ENCODE measurements at regions not wholly inside any gene's neighbourhood (a gene's known extent, or its start where the extent isn't known, plus 50 kb on each side); places are given as distances from the start of the nearest gene placed in this dataset.

- 97% methylated on average over 5 of the region's 5 CpGs for WGBS (ENCODE audit: low lambda C conversion rate)
- H3K27ac ChIP-seq (ENCODE audit: low read depth in 2 of 2, low read length in 1 of 2), result no peak overlapping the region
- peaks cover 0 to 7% of the 10 kb centered on the region in 2 experiments for H3K36me3 ChIP-seq (replicated peaks in 1 of 2; ENCODE audit: control insufficient read depth in 1 of 2, insufficient read depth in 2 of 2, low read length in 1 of 2)
- H3K4me1 ChIP-seq (ENCODE audit: control insufficient read depth in 1 of 2, insufficient read depth in 2 of 2, low read depth in 1 of 2, low read length in 1 of 2), result peaks cover 0 to 2% of the 10 kb centered on the region in 2 experiments; a peak in 2 of 4 replicates
- no peak overlapping the region for H2AFZ ChIP-seq (ENCODE audit: low read depth)
- CTCF ChIA-PET, result interaction anchor here (0.9 kb wide), 1 partner anchor 42 kb away, joined by 3 read pairs; no protein-coding TSS in a partner anchor
- H3K9me2 ChIP-seq, result no peaks in the 10 kb centered on the region
- no peaks in the 10 kb centered on the region for H3K27me3 ChIP-seq (ENCODE audit: insufficient read depth)
- POLR2A ChIA-PET, result no interaction called here
- H3K79me2 ChIP-seq (ENCODE audit: insufficient read depth), result peaks cover 68% of the 10 kb centered on the region
- H3K4me3 ChIP-seq (ENCODE audit: low read depth in 2 of 2, low read length in 1 of 2), result no peak overlapping the region
- H3K9me3 ChIP-seq, result no peaks in the 10 kb centered on the region
- no peak overlapping the region for H3K9ac ChIP-seq
- H4K20me1 ChIP-seq (ENCODE audit: insufficient read depth), result 0 out of 2 replicates have a peak, but pooled peaks cover 8% of the 10 kb centered on the region
- DNase-seq, result no peak
- peaks cover 4% of the 10 kb centered on the region for H3F3A ChIP-seq (replicated peaks; ENCODE audit: insufficient read depth)
- H3K4me2 ChIP-seq, result no peak overlapping the region
- TF ChIP-seq CTCF (IDR thresholded peaks at IDR 0.05), result no peak
- TF ChIP-seq PBX3 (IDR thresholded peaks at IDR 0.05), result no peak
- TF ChIP-seq GABPA (IDR thresholded peaks at IDR 0.05; ENCODE audit: low read depth), result no peak
- TF ChIP-seq POLR2AphosphoS5 (IDR thresholded peaks at IDR 0.05; ENCODE audit: low read depth, low read length), result no peak
- TF ChIP-seq RAD21 (IDR thresholded peaks at IDR 0.05; ENCODE audit: low read length), result no peak
- TF ChIP-seq YY1 (IDR thresholded peaks at IDR 0.05; ENCODE audit: low read depth), result no peak
- no peak for TF ChIP-seq CHD2 (IDR thresholded peaks at IDR 0.05; ENCODE audit: low read length, partially characterized antibody)
- no peak for TF ChIP-seq EZH2phosphoT487 (IDR thresholded peaks at IDR 0.05; ENCODE audit: borderline replicate concordance, low read depth)
- TF ChIP-seq RFX5 (IDR thresholded peaks at IDR 0.05; ENCODE audit: low read length), result no peak
Measured at GRCh38 chr3:11706604-11707003, 62.9 kb upstream of the VGLL4 start.

GRCh38 chr3:11705049-11705448, 61.3 kb upstream of the VGLL4 start:
- Histone ChIP-seq H3K4me1 (ENCODE audit: control insufficient read depth in 1 of 2, insufficient read depth in 2 of 2, low read depth in 1 of 2, low read length in 1 of 2) (peaks cover 0 to 2% of the 10 kb centered on the region in 2 experiments; a peak in 2 of 4 replicates), H3F3A (replicated peaks; ENCODE audit: insufficient read depth) (peaks cover 4% of the 10 kb centered on the region), H3K9me2 (no peaks in the 10 kb centered on the region), H3K36me3 (replicated peaks in 1 of 2; ENCODE audit: control insufficient read depth in 1 of 2, insufficient read depth in 2 of 2, low read length in 1 of 2) (peaks cover 0 to 9% of the 10 kb centered on the region in 2 experiments), H3K4me2 (no peak overlapping the region), H3K27ac (ENCODE audit: low read depth in 2 of 2, low read length in 1 of 2) (no peak overlapping the region), H3K4me3 (ENCODE audit: low read depth in 2 of 2, low read length in 1 of 2) (no peak overlapping the region), H4K20me1 (ENCODE audit: insufficient read depth) (0 out of 2 replicates have a peak, but pooled peaks cover 8% of the 10 kb centered on the region), H3K79me2 (ENCODE audit: insufficient read depth) (peaks cover 52% of the 10 kb centered on the region), H2AFZ (ENCODE audit: low read depth) (no peak overlapping the region), H3K27me3 (ENCODE audit: insufficient read depth) (no peaks in the 10 kb centered on the region), H3K9ac (no peak overlapping the region), H3K9me3 (no peaks in the 10 kb centered on the region)
- CTCF ChIA-PET, result interaction anchor here (1.2 kb wide), 1 partner anchor 326 kb away, joined by 3 read pairs; no protein-coding TSS in a partner anchor
- POLR2A ChIA-PET, result no interaction called here
- DNase-seq, result no peak
- 93% methylated on average over 27 of the region's 27 CpGs for WGBS (ENCODE audit: low lambda C conversion rate)
- no peak for TF ChIP-seq USF1 (IDR thresholded peaks at IDR 0.05; ENCODE audit: borderline replicate concordance, low read depth)
- TF ChIP-seq REST (IDR thresholded peaks at IDR 0.05; ENCODE audit: low read depth, low read length), result no peak
- no peak for TF ChIP-seq ZBTB33 (IDR thresholded peaks at IDR 0.05; ENCODE audit: borderline replicate concordance, low read depth)
- no peak for TF ChIP-seq MEF2A (IDR thresholded peaks at IDR 0.05; ENCODE audit: borderline replicate concordance, low read depth)
- no peak for TF ChIP-seq EZH2phosphoT487 (IDR thresholded peaks at IDR 0.05; ENCODE audit: borderline replicate concordance, low read depth)
- TF ChIP-seq CHD2 (IDR thresholded peaks at IDR 0.05; ENCODE audit: low read length, partially characterized antibody), result no peak
- no peak for TF ChIP-seq RFX5 (IDR thresholded peaks at IDR 0.05; ENCODE audit: low read length)
- TF ChIP-seq MXI1 (IDR thresholded peaks at IDR 0.05; ENCODE audit: low read depth, low read length), result no peak
- no peak for TF ChIP-seq CTCF (IDR thresholded peaks at IDR 0.05)
- TF ChIP-seq RAD21 (IDR thresholded peaks at IDR 0.05; ENCODE audit: low read length), result no peak

Measured in SK-N-SH (cell line).